ENCODE measurements at regions not wholly inside any gene's neighbourhood (a gene's known extent, or its start where the extent isn't known, plus 50 kb on each side); places are given as distances from the start of the nearest gene placed in this dataset.

GRCh38 chr5:104731331-104731730 lies 1168.7 kb upstream of the NUDT12 start:
- Histone ChIP-seq H3K36me3 (ENCODE audit: control insufficient read depth, insufficient read depth, low read length) (no peaks in the 10 kb centered on the region), H3K4me3 (ENCODE audit: low read depth, low read length) (no peak overlapping the region), H3K27me3 (ENCODE audit: control insufficient read depth, insufficient read depth, low read length) (no peaks in the 10 kb centered on the region)
- no peak for TF ChIP-seq CTCF (IDR thresholded peaks at IDR 0.05; ENCODE audit: insufficient read depth, low read length, poor library complexity, severe bottlenecking)
- no peak for DNase-seq (ENCODE audit: low read depth)

GRCh38 chr5:104708027-104708426 lies 1145.4 kb upstream of the NUDT12 start:
- TF ChIP-seq CTCF (IDR thresholded peaks at IDR 0.05; ENCODE audit: insufficient read depth, low read length, poor library complexity, severe bottlenecking), result no peak
- no peak for DNase-seq (ENCODE audit: low read depth)
- no peaks in the 10 kb centered on the region for H3K27me3 ChIP-seq (ENCODE audit: control insufficient read depth, insufficient read depth, low read length)

GRCh38 chr5:104706600-104706999 lies 1144.0 kb upstream of the NUDT12 start:
- no peaks in the 10 kb centered on the region for H3K27me3 ChIP-seq (ENCODE audit: control insufficient read depth, insufficient read depth, low read length)
- H3K4me3 ChIP-seq (ENCODE audit: low read depth, low read length), result no peak overlapping the region
- no peaks in the 10 kb centered on the region for H3K36me3 ChIP-seq (ENCODE audit: control insufficient read depth, insufficient read depth, low read length)
- no peak for DNase-seq (ENCODE audit: low read depth)
- TF ChIP-seq CTCF (IDR thresholded peaks at IDR 0.05; ENCODE audit: insufficient read depth, low read length, poor library complexity, severe bottlenecking), result no peak

More at GRCh38 chr5:104708027-104708426, 1145.4 kb upstream of the NUDT12 start:
- Histone ChIP-seq H3K4me3 (ENCODE audit: low read depth, low read length) (no peak overlapping the region), H3K36me3 (ENCODE audit: control insufficient read depth, insufficient read depth, low read length) (no peaks in the 10 kb centered on the region)

GRCh38 chr5:104702212-104702611 lies 1139.6 kb upstream of the NUDT12 start:
- DNase-seq (ENCODE audit: low read depth), result no peak
- H3K36me3 ChIP-seq (ENCODE audit: control insufficient read depth, insufficient read depth, low read length), result no peaks in the 10 kb centered on the region
- no peak for TF ChIP-seq CTCF (IDR thresholded peaks at IDR 0.05; ENCODE audit: insufficient read depth, low read length, poor library complexity, severe bottlenecking)

GRCh38 chr5:104699438-104699837 lies 1136.8 kb upstream of the NUDT12 start:
- DNase-seq (ENCODE audit: low read depth), result no peak
- TF ChIP-seq CTCF (IDR thresholded peaks at IDR 0.05; ENCODE audit: insufficient read depth, low read length, poor library complexity, severe bottlenecking), result no peak
- Histone ChIP-seq H3K36me3 (ENCODE audit: control insufficient read depth, insufficient read depth, low read length) (no peaks in the 10 kb centered on the region), H3K4me3 (ENCODE audit: low read depth, low read length) (no peak overlapping the region), H3K27me3 (ENCODE audit: control insufficient read depth, insufficient read depth, low read length) (no peaks in the 10 kb centered on the region)

More at GRCh38 chr5:104702212-104702611, 1139.6 kb upstream of the NUDT12 start:
- Histone ChIP-seq H3K4me3 (ENCODE audit: low read depth, low read length) (no peak overlapping the region), H3K27me3 (ENCODE audit: control insufficient read depth, insufficient read depth, low read length) (no peaks in the 10 kb centered on the region)

- Histone ChIP-seq H3K36me3 (ENCODE audit: control insufficient read depth, insufficient read depth, low read length) (no peaks in the 10 kb centered on the region), H3K4me3 (ENCODE audit: low read depth, low read length) (no peak overlapping the region), H3K27me3 (ENCODE audit: control insufficient read depth, insufficient read depth, low read length) (no peaks in the 10 kb centered on the region)
- DNase-seq (ENCODE audit: low read depth), result no peak
- TF ChIP-seq CTCF (IDR thresholded peaks at IDR 0.05; ENCODE audit: insufficient read depth, low read length, poor library complexity, severe bottlenecking), result no peak
These were observed 1098.7 kb upstream of the NUDT12 start for GRCh38 chr5:104661256-104661655.
